T-helper 2 cell (primary cell): ENCODE measurements at regions not wholly inside any gene's neighbourhood (a gene's known extent, or its start where the extent isn't known, plus 50 kb on each side); places are given as distances from the start of the nearest gene placed in this dataset.
"Not testable (repeated sequence)": the region's sequence is repeated elsewhere in the genome, so short reads cannot be mapped to it uniquely, and the experiment has no call there.

Experiments
- DNase-seq, 5 experiments: peaks; one replicate each; pipeline versions ENCODE4 v3.0.0 to v3.0.0-alpha.2; 2012 to 2022

- no peak for DNase-seq
Measured at GRCh38 chr20:52004715-52005114, 186.9 kb downstream of the ZFP64 start.

- DNase-seq: no peak
Measured at GRCh38 chr20:52004018-52004417, 187.6 kb downstream of the ZFP64 start.

GRCh38 chr20:52003415-52003814 lies 188.2 kb downstream of the ZFP64 start:
- no peak for DNase-seq

GRCh38 chr20:52001999-52002666 lies 189.4 kb downstream of the ZFP64 start:
- DNase-seq: no peak

GRCh38 chr20:51997281-51997936 lies 194.2 kb downstream of the ZFP64 start:
- not testable (repeated sequence) for DNase-seq

- no peak for DNase-seq
Measured at GRCh38 chr20:51995551-51995951, 193.2 kb upstream of the SALL4 start.

GRCh38 chr20:51994751-51995417 lies 192.6 kb upstream of the SALL4 start:
- DNase-seq: no peak

- no peak for DNase-seq
Measured at GRCh38 chr20:51987812-51988211, 185.5 kb upstream of the SALL4 start.

GRCh38 chr20:51985013-51985415 lies 182.7 kb upstream of the SALL4 start:
- no peak for DNase-seq

GRCh38 chr20:51980277-51980676 lies 178.0 kb upstream of the SALL4 start:
- no peak for DNase-seq

- DNase-seq: no peak
Measured at GRCh38 chr20:51979226-51979625, 176.9 kb upstream of the SALL4 start.

GRCh38 chr20:51978070-51978501 lies 175.8 kb upstream of the SALL4 start:
- no peak for DNase-seq

- DNase-seq: no peak
Measured at GRCh38 chr20:51972056-51972455, 169.7 kb upstream of the SALL4 start.

- no peak for DNase-seq
Measured at GRCh38 chr20:51970858-51971257, 168.5 kb upstream of the SALL4 start.

- no peak for DNase-seq
Measured at GRCh38 chr20:51969191-51969590, 166.9 kb upstream of the SALL4 start.

GRCh38 chr20:51968151-51968550 lies 165.8 kb upstream of the SALL4 start:
- DNase-seq: no peak

- DNase-seq: no peak
Measured at GRCh38 chr20:51966296-51966971, 164.1 kb upstream of the SALL4 start.

GRCh38 chr20:51961964-51962761 lies 159.8 kb upstream of the SALL4 start:
- DNase-seq: no peak

- no peak for DNase-seq
Measured at GRCh38 chr20:51960047-51960675, 157.8 kb upstream of the SALL4 start.

- no peak for DNase-seq
Measured at GRCh38 chr20:51959066-51959542, 156.8 kb upstream of the SALL4 start.

GRCh38 chr20:51958099-51959065 lies 156.1 kb upstream of the SALL4 start:
- DNase-seq: no peak
